Panc1 (cell line): ENCODE measurements at regions not wholly inside any gene's neighbourhood (a gene's known extent, or its start where the extent isn't known, plus 50 kb on each side); places are given as distances from the start of the nearest gene placed in this dataset.

Experiments used
- ATAC-seq: fragments of 200-7000 bp; cut with Tn5 transposase; 2 replicates; pipeline ENCODE4 v1.9.1; 2020; ENCODE audit warnings: mild to moderate bottlenecking, moderate library complexity
- BruUV-seq: library from RNA; stranded (reverse); fragments of 400-500 nt; replicated peaks from 2 replicates; lab custom pipeline; 2021; lab: Mats Ljungman, UMichigan
- CTCF ChIA-PET: fragments of 300-600 bp; sonication (Branson Sonifier 250); formaldehyde crosslinking; loops from one replicate; lab custom pipeline; 2022; ENCODE audit warnings: antibody characterized with exemption; lab: Charles Lee
- POLR2A ChIA-PET: fragments of 300-600 bp; sonication (Branson Sonifier 250); formaldehyde crosslinking; loops from one replicate; lab custom pipeline; 2022; ENCODE audit warnings: antibody characterized with exemption; lab: Charles Lee
- DNase-seq: peaks from one replicate; pipeline ENCODE4 v3.0.0-alpha.2; 2010; ENCODE audit warnings: low read depth, low spot score
- H3K27ac ChIP-seq: 2 replicates; pipeline ENCODE4 v1.5.1; 2011; ENCODE audit warnings: mild to moderate bottlenecking, low read length, inconsistent platforms
- H3K27me3 ChIP-seq: fragments of 200-500 bp; sonication (Bioruptor generic); 2 replicates; pipeline ENCODE4 v1.6.0; 2014; ENCODE audit warnings: low read length, inconsistent platforms; ENCODE audit not compliant: control insufficient read depth, insufficient read depth
- H3K36me3 ChIP-seq: fragments of 200-500 bp; sonication (Bioruptor generic); 2 replicates; pipeline ENCODE4 v1.5.1; 2014; ENCODE audit warnings: inconsistent platforms, mild to moderate bottlenecking, low read length, moderate library complexity; ENCODE audit not compliant: control insufficient read depth, insufficient read depth
- H3K4me1 ChIP-seq: 2 replicates; pipeline ENCODE4 v1.5.1; 2011; ENCODE audit warnings: inconsistent platforms, mild to moderate bottlenecking, low read length, moderate library complexity; ENCODE audit not compliant: control insufficient read depth, insufficient read depth
- H3K4me3 ChIP-seq, 2 experiments: 2 replicates each; pipeline ENCODE4 v1.5.1; 2011 to 2012; ENCODE audit warnings: low read depth in 2 of 2, low read length in 2 of 2, mild to moderate bottlenecking in 2 of 2, inconsistent platforms in 1 of 2, moderate library complexity in 1 of 2
- H3K9me3 ChIP-seq: fragments of 200-500 bp; sonication (Bioruptor generic); 2 replicates; pipeline ENCODE4 v1.5.1; 2014; ENCODE audit warnings: low read depth, mild to moderate bottlenecking, inconsistent platforms, low read length, moderate library complexity; ENCODE audit not compliant: control insufficient read depth, insufficient read depth
- CTCF ChIP-seq: fragments of 450-650 bp; IDR thresholded peaks from 2 replicates; pipeline ENCODE4 v1.5.1; 2017; ENCODE audit warnings: mild to moderate bottlenecking
- POLR2AphosphoS5 ChIP-seq: IDR thresholded peaks from 2 replicates; pipeline ENCODE4 v1.6.1; 2012; ENCODE audit warnings: mild to moderate bottlenecking, low read depth, low read length, moderate library complexity
- SIN3A ChIP-seq: IDR thresholded peaks from 2 replicates; pipeline ENCODE4 v1.6.1; 2012; ENCODE audit warnings: low read depth, mild to moderate bottlenecking, low read length, moderate library complexity, borderline replicate concordance; ENCODE audit not compliant: insufficient read depth
- TCF7L2 ChIP-seq: IDR thresholded peaks from 2 replicates; pipeline ENCODE4 v1.6.1; 2011; ENCODE audit warnings: mild to moderate bottlenecking, low read depth, low read length, inconsistent platforms
- in situ Hi-C: cut with HindIII; loops from 2 replicates; pipeline ENCODE4 v1.10.0; 2016; ENCODE audit warnings: low sequenced_read_pairs, low pct_unique_long_range_greater_than_20kb
- intact Hi-C: fragments of 100-400 bp; cut with micrococcal nuclease; formaldehyde crosslinking; loops from one replicate; pipeline ENCODE4 v1.10.0; 2022; ENCODE audit not compliant: unreplicated experiment
- TF ChIP-seq, protein P1 (sequence below), 2 experiments: IDR thresholded peaks; 2 replicates each; pipeline ENCODE4 v1.6.1; 2011 to 2012; ENCODE audit warnings: low read depth in 2 of 2, control low read depth in 1 of 2, low read length in 1 of 2, mild to moderate bottlenecking in 1 of 2, moderate library complexity in 1 of 2; ENCODE audit not compliant: insufficient read depth in 1 of 2

DNA sequence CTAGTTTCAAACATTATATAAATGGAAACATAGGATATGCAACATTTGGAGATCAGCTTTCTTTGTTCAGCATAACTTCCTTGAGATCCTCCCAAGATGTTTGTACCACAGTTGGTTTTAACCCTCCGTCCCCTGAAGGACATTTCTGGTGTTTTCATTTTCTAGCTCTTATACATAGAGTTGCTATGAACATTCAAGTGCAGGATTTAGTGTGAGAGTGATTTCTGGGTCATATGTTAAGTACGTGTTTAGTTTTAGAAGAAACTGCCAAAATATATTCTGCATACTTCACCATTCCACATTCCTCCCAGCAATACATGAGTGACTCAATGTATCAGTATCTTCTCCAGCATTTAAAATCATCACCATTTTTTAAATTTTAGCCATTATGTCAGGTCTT is 588.7 kb upstream of the PFKP start:
- BruUV-seq: no TSS peak
- in situ Hi-C loops: no loop called here
- no peaks in the 10 kb centered on the region for H3K9me3 ChIP-seq
- no peak overlapping the region for H3K27ac ChIP-seq
- no peaks in the 10 kb centered on the region for H3K36me3 ChIP-seq
- no peak overlapping the region for H3K4me3 ChIP-seq
- DNase-seq (no peak), ATAC-seq (no peak)
- no peaks in the 10 kb centered on the region for H3K27me3 ChIP-seq
- H3K4me1 ChIP-seq: no peaks in the 10 kb centered on the region
- POLR2A ChIA-PET: no interaction called here
- TF ChIP-seq POLR2AphosphoS5 (no peak), TCF7L2 (no peak), CTCF (no peak), SIN3A (no peak)
- TF ChIP-seq, protein P1, sequence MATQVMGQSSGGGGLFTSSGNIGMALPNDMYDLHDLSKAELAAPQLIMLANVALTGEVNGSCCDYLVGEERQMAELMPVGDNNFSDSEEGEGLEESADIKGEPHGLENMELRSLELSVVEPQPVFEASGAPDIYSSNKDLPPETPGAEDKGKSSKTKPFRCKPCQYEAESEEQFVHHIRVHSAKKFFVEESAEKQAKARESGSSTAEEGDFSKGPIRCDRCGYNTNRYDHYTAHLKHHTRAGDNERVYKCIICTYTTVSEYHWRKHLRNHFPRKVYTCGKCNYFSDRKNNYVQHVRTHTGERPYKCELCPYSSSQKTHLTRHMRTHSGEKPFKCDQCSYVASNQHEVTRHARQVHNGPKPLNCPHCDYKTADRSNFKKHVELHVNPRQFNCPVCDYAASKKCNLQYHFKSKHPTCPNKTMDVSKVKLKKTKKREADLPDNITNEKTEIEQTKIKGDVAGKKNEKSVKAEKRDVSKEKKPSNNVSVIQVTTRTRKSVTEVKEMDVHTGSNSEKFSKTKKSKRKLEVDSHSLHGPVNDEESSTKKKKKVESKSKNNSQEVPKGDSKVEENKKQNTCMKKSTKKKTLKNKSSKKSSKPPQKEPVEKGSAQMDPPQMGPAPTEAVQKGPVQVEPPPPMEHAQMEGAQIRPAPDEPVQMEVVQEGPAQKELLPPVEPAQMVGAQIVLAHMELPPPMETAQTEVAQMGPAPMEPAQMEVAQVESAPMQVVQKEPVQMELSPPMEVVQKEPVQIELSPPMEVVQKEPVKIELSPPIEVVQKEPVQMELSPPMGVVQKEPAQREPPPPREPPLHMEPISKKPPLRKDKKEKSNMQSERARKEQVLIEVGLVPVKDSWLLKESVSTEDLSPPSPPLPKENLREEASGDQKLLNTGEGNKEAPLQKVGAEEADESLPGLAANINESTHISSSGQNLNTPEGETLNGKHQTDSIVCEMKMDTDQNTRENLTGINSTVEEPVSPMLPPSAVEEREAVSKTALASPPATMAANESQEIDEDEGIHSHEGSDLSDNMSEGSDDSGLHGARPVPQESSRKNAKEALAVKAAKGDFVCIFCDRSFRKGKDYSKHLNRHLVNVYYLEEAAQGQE (IDR thresholded peaks at IDR 0.05; ENCODE audit: insufficient read depth in 1 of 2, low read depth in 2 of 2, low read length in 1 of 2): no peak
- intact Hi-C loops: no loop called here
- CTCF ChIA-PET: no interaction called here

- Histone ChIP-seq H3K4me1 (no peaks in the 10 kb centered on the region), H3K9me3 (no peaks in the 10 kb centered on the region), H3K27me3 (no peaks in the 10 kb centered on the region), H3K4me3 (no peak overlapping the region), H3K27ac (no peak overlapping the region), H3K36me3 (no peaks in the 10 kb centered on the region)
- no TSS peak for BruUV-seq
- in situ Hi-C loops: no loop called here
- POLR2A ChIA-PET: no interaction called here
- no peak for DNase-seq
- no peak for ATAC-seq
- TF ChIP-seq CTCF (no peak), TCF7L2 (no peak), SIN3A (no peak), POLR2AphosphoS5 (no peak)
- TF ChIP-seq, protein P1 (IDR thresholded peaks at IDR 0.05; ENCODE audit: insufficient read depth in 1 of 2, low read depth in 2 of 2, low read length in 1 of 2): no peak
- intact Hi-C loops: no loop called here
- CTCF ChIA-PET: interaction anchor here (0.6 kb wide), 1 partner anchor 12 kb away, joined by 3 read pairs; no protein-coding TSS in a partner anchor
Measured at GRCh38 chr10:2476812-2477553, 590.4 kb upstream of the PFKP start.
